ENCODE measurements at regions not wholly inside any gene's neighbourhood (a gene's known extent, or its start where the extent isn't known, plus 50 kb on each side); places are given as distances from the start of the nearest gene placed in this dataset.
"Not testable (repeated sequence)": the region's sequence is repeated elsewhere in the genome, so short reads cannot be mapped to it uniquely, and the experiment has no call there.

DNA sequence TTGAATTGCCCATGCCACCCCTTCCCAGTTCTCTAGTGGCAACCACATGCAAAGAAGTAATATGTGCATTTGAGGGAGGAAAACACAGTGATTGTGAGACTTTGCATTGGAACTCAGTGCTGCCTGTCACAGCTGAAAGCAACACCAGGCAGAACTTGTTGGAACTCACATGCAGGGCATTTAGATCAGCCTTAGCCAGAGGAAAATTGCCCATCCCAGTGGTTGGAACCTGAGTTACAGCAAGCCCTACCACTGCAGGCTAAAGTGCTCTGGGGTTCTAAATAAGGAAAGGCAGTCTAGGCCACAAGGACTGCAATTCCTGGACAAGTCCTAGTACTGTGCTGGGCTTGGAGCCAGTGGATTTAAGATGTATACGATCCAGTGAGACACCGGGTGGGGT is 245.3 kb upstream of the UFL1 start:
- ATAC-seq (no peak), DNase-seq (ENCODE audit: low spot score) (no peak)

- no peak for ATAC-seq
Observed at GRCh38 chr6:96276856-96277255, 244.8 kb upstream of the UFL1 start.

DNA sequence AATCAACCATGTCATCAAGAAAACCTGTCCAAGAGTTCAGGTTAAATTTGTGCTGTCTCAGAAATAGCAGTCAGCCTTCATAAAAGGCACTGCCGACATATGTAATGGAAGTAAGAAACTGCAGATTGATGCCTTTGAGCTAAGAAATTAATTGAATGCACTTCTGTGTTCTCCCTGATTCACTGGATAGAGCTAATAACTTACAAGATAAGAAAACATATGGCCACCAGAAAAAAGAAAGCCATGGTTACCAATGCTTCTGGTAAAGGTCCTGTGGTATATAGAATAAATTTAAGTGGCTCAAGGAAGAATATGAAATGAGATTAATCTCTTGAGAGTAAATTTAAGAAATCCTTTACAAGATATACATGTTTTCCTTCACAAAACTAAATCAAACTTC is 242.5 kb upstream of the UFL1 start:
- ATAC-seq (no peak), DNase-seq (ENCODE audit: low spot score) (no peak)

More at GRCh38 chr6:96276856-96277255, 244.8 kb upstream of the UFL1 start:
- DNase-seq (ENCODE audit: low spot score), result no peak

DNA sequence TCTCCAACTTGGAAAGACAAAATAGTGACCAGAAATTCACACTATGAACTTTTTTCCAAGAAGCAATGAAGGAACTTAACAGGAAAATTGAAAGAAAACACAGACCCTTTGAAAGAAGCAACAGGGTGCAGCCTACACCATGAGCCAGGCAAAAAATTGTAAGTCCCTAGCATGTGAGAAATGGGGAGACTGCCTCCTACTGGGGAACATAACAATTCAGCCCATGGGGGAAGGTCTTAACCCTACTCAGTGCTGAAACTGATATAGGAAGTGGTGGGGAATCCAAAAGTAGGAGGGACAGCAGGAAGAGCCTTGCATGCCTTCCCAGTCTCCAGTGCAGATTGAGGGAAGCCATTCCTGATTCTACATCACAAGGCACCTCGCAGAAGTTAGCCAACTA is 235.1 kb upstream of the UFL1 start:
- DNase-seq (ENCODE audit: low spot score) (no peak), ATAC-seq (no peak)

DNA sequence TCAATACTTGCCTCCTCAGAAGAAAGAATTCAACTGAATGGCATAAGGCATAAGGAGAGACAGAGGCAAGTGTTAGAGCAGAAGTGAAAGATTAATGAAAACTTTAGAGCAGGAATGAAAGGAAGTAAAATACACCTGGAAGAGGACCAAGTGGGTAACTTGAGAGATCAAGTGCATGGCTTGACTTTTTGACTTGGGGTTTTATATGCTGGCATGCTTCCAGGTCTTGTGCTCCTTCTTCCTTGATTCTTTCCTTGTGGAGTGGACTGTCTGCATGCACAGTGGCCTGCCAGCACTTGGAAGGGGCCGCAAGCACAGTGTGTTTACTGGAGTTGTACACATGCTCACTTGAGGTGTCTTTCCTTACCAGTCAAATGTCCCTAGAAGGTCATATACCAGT is 222.1 kb upstream of the UFL1 start:
- no peak for DNase-seq (ENCODE audit: low spot score)
- ATAC-seq, result no peak

GRCh38 chr6:96301023-96301422 is 220.6 kb upstream of the UFL1 start:
- DNase-seq (ENCODE audit: low spot score) (no peak), ATAC-seq (no peak)

- DNase-seq (ENCODE audit: low spot score) (no peak), ATAC-seq (no peak)
Observed at GRCh38 chr6:96301781-96302180, 219.8 kb upstream of the UFL1 start.

- ATAC-seq (no peak), DNase-seq (ENCODE audit: low spot score) (no peak)
Observed at GRCh38 chr6:96302991-96303390, 218.6 kb upstream of the UFL1 start.

- ATAC-seq (no peak), DNase-seq (ENCODE audit: low spot score) (no peak)
Observed at GRCh38 chr6:96304997-96305396, 216.6 kb upstream of the UFL1 start.

- DNase-seq (ENCODE audit: low spot score) (no peak), ATAC-seq (no peak)
Observed at GRCh38 chr6:96330884-96331283, 190.7 kb upstream of the UFL1 start.

GRCh38 chr6:96340164-96340563 is 181.4 kb upstream of the UFL1 start:
- no peak for ATAC-seq
- no peak for DNase-seq (ENCODE audit: low spot score)

DNA sequence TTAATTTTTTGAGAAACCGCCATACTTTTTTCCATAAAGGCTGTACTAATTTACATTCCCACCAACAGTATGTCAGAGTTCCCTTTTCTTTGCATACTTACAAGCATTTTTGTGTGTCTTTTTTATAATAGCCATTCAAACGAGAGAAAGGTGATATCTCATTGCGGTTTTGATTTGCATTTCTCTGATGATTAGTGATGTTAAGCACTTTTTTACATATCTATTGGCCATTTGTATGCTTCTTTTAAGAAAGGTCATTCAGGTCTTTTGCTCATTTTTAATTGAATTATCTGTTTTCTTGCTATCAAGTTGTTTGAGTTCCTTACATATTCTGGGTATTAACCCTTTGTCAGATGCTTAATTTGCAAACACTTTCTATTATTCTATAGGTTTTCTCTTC is 176.1 kb upstream of the UFL1 start:
- ATAC-seq (no peak), DNase-seq (ENCODE audit: low spot score) (no peak)

DNA sequence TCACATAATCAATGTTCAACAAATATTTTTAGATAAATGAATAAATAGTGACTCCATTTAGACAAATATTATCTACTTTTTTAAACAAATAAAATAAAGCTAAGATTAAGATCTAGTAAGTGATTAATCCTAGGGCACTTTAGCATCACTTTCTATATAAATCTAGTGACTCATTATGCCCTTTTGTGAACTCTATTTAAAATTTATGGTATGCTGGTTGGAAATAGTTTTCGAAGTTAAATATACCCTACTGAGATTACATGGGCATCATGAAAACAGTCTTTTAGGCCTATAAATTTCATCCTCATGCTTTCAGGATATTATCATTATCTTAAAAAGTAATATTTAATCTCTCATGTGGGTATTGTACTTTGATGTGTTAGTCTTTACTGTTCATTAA is 140.4 kb upstream of the UFL1 start:
- ATAC-seq, result no peak
- no peak for DNase-seq (ENCODE audit: low spot score)

DNA sequence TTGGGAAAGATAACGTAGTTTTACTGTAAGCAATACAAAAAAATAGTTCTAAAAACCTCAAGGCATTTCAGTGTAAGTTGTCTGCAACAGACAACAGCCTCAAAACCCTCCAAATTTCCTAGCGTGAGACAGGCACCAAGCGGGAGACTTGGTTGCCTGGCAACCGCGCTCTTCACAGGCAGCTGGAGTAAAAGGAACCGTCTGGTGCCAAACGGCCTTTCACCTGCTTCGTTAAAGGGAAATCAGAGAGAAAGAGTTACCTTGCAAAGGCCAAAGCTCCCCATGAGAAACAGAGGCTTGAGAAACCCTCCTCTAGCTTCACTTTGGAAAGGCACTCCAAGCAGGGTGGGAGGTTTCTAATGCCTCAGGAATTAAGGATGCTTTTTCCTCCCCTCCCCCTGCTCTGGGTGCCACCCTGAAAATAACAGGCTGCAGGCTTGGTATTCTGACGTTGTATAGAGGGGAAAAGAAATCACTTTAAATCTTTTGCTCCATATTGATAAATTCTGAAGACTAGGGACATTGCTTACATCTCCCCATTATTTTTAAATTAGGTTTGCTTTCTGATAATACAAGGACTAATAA is 129.7 kb upstream of the UFL1 start:
- ATAC-seq, result no peak
- DNase-seq (ENCODE audit: low spot score), result no peak

DNA sequence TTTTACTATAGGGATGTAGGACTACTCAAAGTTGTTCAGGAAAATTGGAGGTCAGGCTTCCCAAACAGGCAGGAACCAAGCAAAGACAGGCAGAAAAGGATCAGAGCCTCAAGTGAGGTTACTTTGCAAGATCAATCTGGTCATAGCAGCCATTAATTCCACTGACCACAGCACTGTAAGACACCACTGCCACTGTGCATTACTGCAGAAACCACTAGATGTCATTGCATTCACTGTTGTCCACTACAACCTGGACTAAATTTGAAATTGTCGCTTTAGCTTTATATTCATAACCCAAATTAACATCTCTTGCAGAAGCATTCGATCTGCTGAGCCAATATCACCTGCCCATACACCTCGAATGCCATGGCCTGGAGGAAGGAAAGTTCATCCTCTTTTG is 126.9 kb upstream of the UFL1 start:
- DNase-seq (ENCODE audit: low spot score) (no peak), ATAC-seq (peak; percentile 64)

GRCh38 chr6:96410467-96410866 is 111.1 kb upstream of the UFL1 start:
- ATAC-seq (no peak), DNase-seq (ENCODE audit: low spot score) (no peak)

DNA sequence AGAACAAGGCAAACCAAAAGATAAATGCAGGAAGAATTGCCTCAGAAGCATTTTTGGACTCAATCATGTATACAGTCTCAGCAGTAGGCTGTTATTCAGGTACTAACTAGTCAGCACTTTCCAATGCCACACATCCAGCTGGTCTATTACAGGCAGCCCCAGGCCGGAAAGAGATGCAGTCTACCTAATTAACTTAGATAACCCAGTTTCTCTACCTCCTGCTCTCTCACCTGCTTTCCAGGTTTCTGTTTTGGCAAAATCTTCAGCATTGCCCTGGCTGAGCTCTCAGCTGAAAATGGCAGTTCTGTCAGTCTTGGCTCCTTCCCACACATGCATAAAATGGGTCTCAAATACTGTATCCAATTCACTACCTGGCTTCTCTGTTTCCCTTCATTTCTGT is 101.3 kb upstream of the UFL1 start:
- DNase-seq (ENCODE audit: low spot score) (no peak), ATAC-seq (no peak)

DNA sequence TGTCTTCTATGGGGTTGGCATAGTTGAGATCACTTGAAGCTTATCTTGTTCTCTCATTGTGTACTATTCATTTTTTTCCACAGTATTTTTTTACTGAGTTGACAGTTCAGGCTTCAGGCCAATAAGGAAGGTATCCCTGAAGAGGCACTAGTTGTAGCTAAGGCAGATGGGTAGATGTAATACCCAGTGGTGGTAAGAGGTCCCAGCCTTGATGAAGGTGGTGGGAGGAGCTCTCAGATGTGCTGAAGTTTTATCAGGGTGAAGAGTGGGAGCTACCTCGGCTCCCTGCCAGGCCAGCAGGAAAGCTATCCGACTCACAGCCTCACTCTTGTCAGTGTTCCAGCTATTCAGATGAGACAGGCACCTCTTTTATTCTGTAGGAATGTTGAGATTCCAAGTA is 87.7 kb upstream of the UFL1 start:
- no peak for ATAC-seq
- no peak for DNase-seq (ENCODE audit: low spot score)

GRCh38 chr6:96436398-96436797 is 85.2 kb upstream of the UFL1 start:
- DNase-seq (ENCODE audit: low spot score) (no peak), ATAC-seq (no peak)

DNA sequence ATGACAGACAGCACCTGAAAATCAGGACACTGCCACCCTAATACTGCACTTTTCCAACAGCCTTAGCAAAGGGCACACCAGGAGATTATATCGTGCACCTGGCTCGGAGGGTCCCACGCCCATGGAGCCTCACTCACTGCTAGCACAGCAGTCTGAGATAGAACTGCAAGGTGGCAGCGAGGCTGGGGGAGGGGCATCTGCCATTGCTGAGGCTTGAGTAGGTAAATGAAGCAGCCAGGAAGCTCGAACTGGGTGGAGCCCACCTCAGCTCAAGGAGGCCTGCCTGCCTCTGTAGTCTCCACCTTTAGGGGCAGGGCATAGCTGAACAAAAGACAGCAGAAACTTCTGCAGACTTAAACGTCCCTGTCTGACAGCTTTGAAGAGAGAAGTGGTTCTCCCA is 84.4 kb upstream of the UFL1 start:
- DNase-seq (ENCODE audit: low spot score); ATAC-seq: not testable (repeated sequence)

DNA sequence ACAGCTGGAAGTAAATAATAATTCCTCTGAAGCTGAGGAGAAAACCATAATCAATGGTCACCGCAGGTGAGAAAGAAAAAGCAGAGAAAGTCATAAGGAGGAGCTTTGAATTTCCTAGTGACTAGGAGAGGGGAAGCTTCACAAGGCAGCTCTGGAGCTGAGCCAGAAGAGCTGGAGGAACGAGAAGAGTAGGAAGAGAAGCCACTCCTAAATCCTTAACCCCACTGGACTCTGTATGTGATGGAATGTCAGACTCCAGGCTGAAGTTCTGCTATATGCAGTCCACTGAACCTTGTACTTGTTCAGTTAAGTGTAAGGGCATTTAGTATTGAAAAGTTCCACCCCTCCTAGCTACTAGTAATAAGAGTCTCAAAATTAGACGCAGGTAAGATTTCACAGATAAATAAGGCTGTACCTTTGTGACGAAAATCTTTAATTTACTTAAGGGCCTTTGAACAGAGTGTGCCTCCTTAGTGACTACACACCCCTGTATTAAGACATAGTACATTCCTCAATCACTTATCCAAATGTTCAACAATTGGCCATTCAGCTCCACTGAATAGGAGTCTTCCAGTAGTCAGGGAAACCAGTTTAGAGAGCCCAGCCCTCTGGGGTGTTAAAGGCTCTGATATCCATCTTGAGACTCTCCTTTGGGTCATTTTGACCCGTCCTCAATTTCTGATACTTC is 71.4 kb upstream of the UFL1 start:
- no peak for DNase-seq (ENCODE audit: low spot score)
- no peak for ATAC-seq

GRCh38 chr6:96450770-96451130 is 70.9 kb upstream of the UFL1 start:
- DNase-seq (ENCODE audit: low spot score) (no peak), ATAC-seq (no peak)

DNA sequence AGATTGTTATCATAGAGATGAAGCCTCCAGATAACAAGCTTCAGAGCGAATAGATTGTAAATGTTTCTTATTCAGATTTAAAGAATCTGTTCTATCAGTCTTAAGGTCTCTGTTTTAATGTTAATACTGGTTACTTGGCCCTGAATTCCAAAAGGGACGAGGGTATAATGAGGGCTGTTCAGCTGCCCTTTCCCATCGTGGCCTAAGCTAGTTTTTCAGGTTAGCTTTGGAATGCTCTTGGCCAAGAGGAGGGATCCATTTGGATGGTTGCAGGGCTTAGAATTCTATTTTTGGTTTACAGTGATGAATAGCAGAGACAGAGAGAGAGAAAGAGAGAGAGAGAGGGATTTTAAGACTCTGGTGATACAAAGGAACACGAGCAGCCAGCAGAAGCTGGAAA is 62.8 kb upstream of the UFL1 start:
- DNase-seq (ENCODE audit: low spot score), result no peak
- ATAC-seq, result no peak

Data from left lobe of liver (tissue), 2 donors.